ENCODE measurements at regions not wholly inside any gene's neighbourhood (a gene's known extent, or its start where the extent isn't known, plus 50 kb on each side); places are given as distances from the start of the nearest gene placed in this dataset.

DNA sequence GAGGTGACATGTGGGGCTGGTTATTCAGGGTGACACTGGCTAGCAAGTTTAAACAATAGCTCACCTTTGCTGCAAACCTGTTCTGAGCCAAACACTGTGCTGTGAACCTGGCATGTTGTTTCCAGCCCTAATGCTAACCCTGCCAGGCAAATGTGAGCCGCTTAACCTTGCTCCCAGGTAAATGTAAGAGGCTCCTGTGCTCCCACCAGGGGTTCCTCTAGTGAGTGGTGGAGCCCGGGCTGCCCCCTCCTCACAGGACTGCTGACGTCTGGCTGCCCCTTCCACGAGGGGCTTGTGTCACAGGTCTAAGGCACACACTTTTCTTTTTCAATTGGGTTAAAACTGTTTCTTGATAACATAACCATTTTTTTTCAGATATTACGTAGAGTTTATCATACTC lies 223.7 kb downstream of the DCDC2C start (continued):
- no peak for TF ChIP-seq ZFP3 (tag by site-specific recombination; IDR thresholded peaks at IDR 0.05; ENCODE audit: low read depth)

- POLR2A ChIA-PET: no interaction called here
- H3K27ac ChIP-seq (ENCODE audit: extremely low read depth, low read depth, low read length): no peak overlapping the region
- H3K9me3 ChIP-seq (ENCODE audit: control insufficient read depth, insufficient read depth, low read depth, low read length): no peaks in the 10 kb centered on the region
- CTCF ChIA-PET: no interaction called here
- TF ChIP-seq ZNF23 (tag by site-specific recombination; IDR thresholded peaks at IDR 0.05; ENCODE audit: borderline replicate concordance) (no peak), PRDM2 (tag by site-specific recombination; IDR thresholded peaks at IDR 0.05; ENCODE audit: borderline replicate concordance) (no peak), ZNF629 (tag by site-specific recombination; IDR thresholded peaks at IDR 0.05) (no peak), ZNF560 (tag by site-specific recombination; IDR thresholded peaks at IDR 0.05; ENCODE audit: borderline replicate concordance) (no peak), GLI2 (tag by site-specific recombination; IDR thresholded peaks at IDR 0.05; ENCODE audit: borderline replicate concordance, low read depth) (no peak), HOXD13 (CRISPR knock-in tag; IDR thresholded peaks at IDR 0.05; ENCODE audit: borderline replicate concordance) (no peak), ZNF398 (tag by site-specific recombination; IDR thresholded peaks at IDR 0.05) (no peak), ZNF600 (tag by site-specific recombination; IDR thresholded peaks at IDR 0.05) (no peak), ZNF324 (tag by site-specific recombination; IDR thresholded peaks at IDR 0.05) (no peak), ZIC2 (tag by site-specific recombination; IDR thresholded peaks at IDR 0.05) (no peak), ZNF214 (tag by site-specific recombination; IDR thresholded peaks at IDR 0.05; ENCODE audit: borderline replicate concordance) (no peak)
- TF ChIP-seq, protein P1, sequence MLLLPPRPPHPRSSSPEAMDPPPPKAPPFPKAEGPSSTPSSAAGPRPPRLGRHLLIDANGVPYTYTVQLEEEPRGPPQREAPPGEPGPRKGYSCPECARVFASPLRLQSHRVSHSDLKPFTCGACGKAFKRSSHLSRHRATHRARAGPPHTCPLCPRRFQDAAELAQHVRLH (tag by site-specific recombination; IDR thresholded peaks at IDR 0.05): no peak
- no peaks in the 10 kb centered on the region for H3K36me3 ChIP-seq (ENCODE audit: control insufficient read depth in 2 of 2, insufficient read depth in 1 of 2, low read length in 2 of 2)
- H3K4me3 ChIP-seq (ENCODE audit: low read depth, low read length): no peak overlapping the region
- H3K4me1 ChIP-seq (ENCODE audit: control insufficient read depth, insufficient read depth, low read length): no peaks in the 10 kb centered on the region
Measured at GRCh38 chr2:3929374-3929773, 226.0 kb downstream of the DCDC2C start.

GRCh38 chr2:3930246-3930645 lies 226.9 kb downstream of the DCDC2C start:
- no peak overlapping the region for H3K4me3 ChIP-seq (ENCODE audit: low read depth, low read length)
- ChIA-PET POLR2A (no interaction called here), CTCF (no interaction called here)
- H3K36me3 ChIP-seq (ENCODE audit: control insufficient read depth in 2 of 2, insufficient read depth in 1 of 2, low read length in 2 of 2): no peaks in the 10 kb centered on the region
- H3K4me1 ChIP-seq (ENCODE audit: control insufficient read depth, insufficient read depth, low read length): no peaks in the 10 kb centered on the region
- no peak overlapping the region for H3K27ac ChIP-seq (ENCODE audit: extremely low read depth, low read depth, low read length)
- no peaks in the 10 kb centered on the region for H3K9me3 ChIP-seq (ENCODE audit: control insufficient read depth, insufficient read depth, low read depth, low read length)
- TF ChIP-seq ZNF692 (tag by site-specific recombination; IDR thresholded peaks at IDR 0.05): no peak
- TF ChIP-seq ZBTB20 (tag by site-specific recombination; IDR thresholded peaks at IDR 0.05): no peak
- TF ChIP-seq ZNF639 (tag by site-specific recombination; IDR thresholded peaks at IDR 0.05): no peak
- no peak for TF ChIP-seq ZNF530 (tag by site-specific recombination; IDR thresholded peaks at IDR 0.05; ENCODE audit: low read depth)
- TF ChIP-seq, protein P2, sequence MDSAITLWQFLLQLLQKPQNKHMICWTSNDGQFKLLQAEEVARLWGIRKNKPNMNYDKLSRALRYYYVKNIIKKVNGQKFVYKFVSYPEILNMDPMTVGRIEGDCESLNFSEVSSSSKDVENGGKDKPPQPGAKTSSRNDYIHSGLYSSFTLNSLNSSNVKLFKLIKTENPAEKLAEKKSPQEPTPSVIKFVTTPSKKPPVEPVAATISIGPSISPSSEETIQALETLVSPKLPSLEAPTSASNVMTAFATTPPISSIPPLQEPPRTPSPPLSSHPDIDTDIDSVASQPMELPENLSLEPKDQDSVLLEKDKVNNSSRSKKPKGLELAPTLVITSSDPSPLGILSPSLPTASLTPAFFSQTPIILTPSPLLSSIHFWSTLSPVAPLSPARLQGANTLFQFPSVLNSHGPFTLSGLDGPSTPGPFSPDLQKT (IDR thresholded peaks at IDR 0.05; ENCODE audit: borderline replicate concordance, low read depth, low read length): no peak
- TF ChIP-seq, protein P3, sequence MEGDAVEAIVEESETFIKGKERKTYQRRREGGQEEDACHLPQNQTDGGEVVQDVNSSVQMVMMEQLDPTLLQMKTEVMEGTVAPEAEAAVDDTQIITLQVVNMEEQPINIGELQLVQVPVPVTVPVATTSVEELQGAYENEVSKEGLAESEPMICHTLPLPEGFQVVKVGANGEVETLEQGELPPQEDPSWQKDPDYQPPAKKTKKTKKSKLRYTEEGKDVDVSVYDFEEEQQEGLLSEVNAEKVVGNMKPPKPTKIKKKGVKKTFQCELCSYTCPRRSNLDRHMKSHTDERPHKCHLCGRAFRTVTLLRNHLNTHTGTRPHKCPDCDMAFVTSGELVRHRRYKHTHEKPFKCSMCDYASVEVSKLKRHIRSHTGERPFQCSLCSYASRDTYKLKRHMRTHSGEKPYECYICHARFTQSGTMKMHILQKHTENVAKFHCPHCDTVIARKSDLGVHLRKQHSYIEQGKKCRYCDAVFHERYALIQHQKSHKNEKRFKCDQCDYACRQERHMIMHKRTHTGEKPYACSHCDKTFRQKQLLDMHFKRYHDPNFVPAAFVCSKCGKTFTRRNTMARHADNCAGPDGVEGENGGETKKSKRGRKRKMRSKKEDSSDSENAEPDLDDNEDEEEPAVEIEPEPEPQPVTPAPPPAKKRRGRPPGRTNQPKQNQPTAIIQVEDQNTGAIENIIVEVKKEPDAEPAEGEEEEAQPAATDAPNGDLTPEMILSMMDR (tag by site-specific recombination; IDR thresholded peaks at IDR 0.05): no peak
- TF ChIP-seq ZNF658 (tag by site-specific recombination; IDR thresholded peaks at IDR 0.05): no peak
